ENCODE measurements at regions not wholly inside any gene's neighbourhood (a gene's known extent, or its start where the extent isn't known, plus 50 kb on each side); places are given as distances from the start of the nearest gene placed in this dataset.

DNA sequence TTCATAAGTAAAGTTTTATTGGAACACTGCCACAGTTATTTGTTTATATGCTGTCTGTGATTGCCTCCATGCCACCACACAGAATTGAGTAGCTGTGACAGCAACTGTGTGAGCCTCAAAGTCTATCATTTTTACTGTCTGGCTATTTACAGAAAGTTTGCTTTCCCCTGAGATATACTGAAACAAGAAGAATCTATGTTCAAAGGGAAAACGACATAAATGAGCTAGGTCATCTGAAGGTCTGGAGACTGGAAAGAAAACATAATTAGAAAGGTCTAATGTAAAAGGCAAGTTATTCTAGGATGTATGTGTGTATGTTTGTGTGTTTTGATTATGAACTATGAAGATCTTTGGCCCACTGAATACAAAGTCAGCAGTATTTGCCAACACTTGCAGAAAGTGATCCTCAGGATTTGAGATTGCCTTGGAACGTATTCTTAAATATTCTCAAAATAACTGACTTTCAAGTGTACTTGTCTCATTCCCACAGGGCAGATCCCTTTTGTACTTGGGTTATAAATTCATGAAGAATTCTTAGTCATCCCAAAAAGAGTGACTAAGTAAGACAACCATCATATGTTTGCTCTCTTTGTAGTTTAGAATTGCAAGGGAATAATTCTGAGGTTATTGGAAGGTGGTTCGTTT is 677.7 kb downstream of the DOK5 start:
- ChIA-PET CTCF (interaction anchor here (0.6 kb wide), 1 partner anchor 211 kb away, joined by 3 read pairs; no protein-coding TSS in a partner anchor), POLR2A (ENCODE audit: low non-redundant PET) (no interaction called here)

DNA sequence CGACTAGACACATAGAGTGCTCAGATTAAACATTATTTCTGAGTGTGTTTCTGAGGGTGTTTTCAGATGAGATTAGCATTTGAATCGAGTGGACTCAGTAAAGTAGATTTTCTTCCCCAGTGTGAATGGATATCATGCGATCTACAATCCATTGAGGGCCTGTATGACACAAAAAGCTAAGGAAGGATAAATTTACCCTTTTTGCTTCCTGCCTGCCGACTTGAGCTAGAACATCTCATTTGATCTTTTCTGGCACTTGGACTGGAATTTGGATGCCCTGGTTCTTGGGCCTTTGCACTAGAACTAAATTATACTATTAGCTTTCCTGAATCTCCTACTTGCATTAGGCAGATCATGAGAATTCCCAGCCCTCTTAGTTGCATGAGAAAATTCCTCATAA is 675.8 kb downstream of the DOK5 start:
- no peak overlapping the region for H3K27ac ChIP-seq
- DNase-seq (ENCODE audit: low spot score): no peak
- POLR2A ChIA-PET (ENCODE audit: low non-redundant PET): no interaction called here
- CTCF ChIA-PET: no interaction called here
- TF ChIP-seq, protein P1, sequence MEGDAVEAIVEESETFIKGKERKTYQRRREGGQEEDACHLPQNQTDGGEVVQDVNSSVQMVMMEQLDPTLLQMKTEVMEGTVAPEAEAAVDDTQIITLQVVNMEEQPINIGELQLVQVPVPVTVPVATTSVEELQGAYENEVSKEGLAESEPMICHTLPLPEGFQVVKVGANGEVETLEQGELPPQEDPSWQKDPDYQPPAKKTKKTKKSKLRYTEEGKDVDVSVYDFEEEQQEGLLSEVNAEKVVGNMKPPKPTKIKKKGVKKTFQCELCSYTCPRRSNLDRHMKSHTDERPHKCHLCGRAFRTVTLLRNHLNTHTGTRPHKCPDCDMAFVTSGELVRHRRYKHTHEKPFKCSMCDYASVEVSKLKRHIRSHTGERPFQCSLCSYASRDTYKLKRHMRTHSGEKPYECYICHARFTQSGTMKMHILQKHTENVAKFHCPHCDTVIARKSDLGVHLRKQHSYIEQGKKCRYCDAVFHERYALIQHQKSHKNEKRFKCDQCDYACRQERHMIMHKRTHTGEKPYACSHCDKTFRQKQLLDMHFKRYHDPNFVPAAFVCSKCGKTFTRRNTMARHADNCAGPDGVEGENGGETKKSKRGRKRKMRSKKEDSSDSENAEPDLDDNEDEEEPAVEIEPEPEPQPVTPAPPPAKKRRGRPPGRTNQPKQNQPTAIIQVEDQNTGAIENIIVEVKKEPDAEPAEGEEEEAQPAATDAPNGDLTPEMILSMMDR (conservative IDR thresholded peaks at IDR 0.05; ENCODE audit: low read depth): no peak

More for the DNA sequence above, 677.7 kb downstream of the DOK5 start:
- H3K27ac ChIP-seq: no peak overlapping the region
- TF ChIP-seq, protein P1 (conservative IDR thresholded peaks at IDR 0.05; ENCODE audit: low read depth): no peak
- DNase-seq (ENCODE audit: low spot score): no peak

DNA sequence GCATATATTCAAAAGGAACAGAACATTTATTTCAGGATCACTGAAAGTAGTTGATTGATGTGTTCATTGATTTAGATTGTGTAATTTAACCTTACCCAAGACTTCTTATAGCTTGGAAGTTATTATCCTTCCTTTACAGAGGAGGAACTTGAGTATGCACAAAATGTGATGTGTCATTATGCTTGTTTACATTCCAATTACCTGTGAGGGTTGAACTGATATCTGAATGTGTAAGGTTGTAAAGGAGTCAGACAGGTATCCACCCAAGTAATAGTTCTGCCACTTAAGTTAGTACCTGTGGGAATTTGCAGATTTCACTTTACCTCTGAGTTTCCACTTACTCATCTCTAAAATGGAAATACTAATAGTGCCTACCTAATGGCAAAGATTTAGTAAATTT is 668.2 kb downstream of the DOK5 start:
- ChIA-PET POLR2A (ENCODE audit: low non-redundant PET) (no interaction called here), CTCF (no interaction called here)
- TF ChIP-seq, protein P1 (conservative IDR thresholded peaks at IDR 0.05; ENCODE audit: low read depth): no peak
- no peak overlapping the region for H3K27ac ChIP-seq
- no peak for DNase-seq (ENCODE audit: low spot score)

DNA sequence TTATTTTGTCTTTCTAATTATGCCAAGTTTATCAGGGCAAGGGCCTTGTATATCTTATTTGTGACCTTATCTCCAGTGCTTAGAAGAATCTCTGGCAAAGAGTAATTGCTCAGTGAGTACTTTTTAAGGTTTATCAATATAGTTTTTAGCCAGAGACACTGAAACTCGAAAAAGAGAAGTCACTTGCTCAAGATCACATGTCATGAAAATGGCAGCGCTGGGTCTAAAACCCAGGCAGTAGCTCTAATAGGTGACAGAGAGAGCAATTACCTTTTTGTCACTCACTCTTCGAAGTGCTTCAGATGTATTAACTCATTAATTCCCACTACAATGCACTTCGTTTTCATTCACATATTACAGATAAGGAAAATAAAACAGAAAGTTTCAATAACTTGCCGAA is 667.5 kb downstream of the DOK5 start:
- TF ChIP-seq, protein P1 (conservative IDR thresholded peaks at IDR 0.05; ENCODE audit: low read depth): no peak
- ChIA-PET CTCF (interaction anchor here (0.6 kb wide), 1 partner anchor 47 kb away, joined by 3 read pairs; no protein-coding TSS in a partner anchor), POLR2A (ENCODE audit: low non-redundant PET) (no interaction called here)
- no peak overlapping the region for H3K27ac ChIP-seq
- DNase-seq (ENCODE audit: low spot score): no peak

DNA sequence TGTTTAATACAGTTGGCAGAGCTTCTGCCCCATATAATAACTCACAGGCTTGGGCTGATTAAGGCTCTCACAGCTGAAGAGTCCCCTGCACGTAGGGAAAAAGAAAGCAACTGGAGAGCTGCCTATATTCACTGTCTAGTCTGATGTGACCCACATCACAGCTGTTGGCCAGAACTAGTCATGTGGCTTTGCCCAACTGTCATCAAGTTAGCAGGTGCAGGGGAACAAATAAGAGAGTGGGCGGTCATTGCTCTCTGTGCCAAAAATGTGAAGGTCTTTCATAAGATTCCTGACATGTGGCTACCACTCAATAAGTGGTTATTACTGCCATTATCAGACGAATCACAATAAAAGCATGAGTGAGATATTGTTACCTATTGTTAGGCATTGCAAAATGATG is 665.2 kb downstream of the DOK5 start:
- no peak overlapping the region for H3K27ac ChIP-seq
- ChIA-PET CTCF (no interaction called here), POLR2A (ENCODE audit: low non-redundant PET) (no interaction called here)
- TF ChIP-seq, protein P1 (conservative IDR thresholded peaks at IDR 0.05; ENCODE audit: low read depth): no peak
- DNase-seq (ENCODE audit: low spot score): no peak

DNA sequence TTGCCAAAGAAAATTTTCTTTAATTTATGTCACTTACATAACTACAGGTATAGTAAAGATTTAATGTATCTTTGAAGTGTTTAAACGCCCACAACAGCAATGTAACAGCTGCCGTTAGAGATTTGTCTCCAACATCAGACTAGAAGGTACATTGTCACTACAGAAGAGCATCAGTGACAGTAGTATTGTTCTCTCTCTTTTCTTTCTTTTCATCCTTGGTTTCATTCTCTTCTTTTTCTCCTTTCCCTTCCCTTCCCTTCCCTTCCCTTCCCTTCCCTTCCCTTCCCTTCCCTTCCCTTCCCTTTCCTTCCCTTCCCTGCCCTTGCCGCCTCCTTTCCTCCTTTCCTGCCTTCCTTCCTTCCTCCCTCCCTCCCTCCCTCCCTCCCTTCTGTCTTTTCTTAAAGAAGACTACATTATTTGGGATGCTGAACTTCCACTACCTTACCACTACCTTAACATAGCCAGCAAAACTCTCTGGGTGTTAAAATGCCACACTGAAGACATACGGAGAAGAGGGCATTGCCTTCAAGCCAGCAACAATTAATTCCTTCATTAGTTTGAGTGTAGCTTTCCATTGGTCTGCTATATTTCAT is 663.9 kb downstream of the DOK5 start:
- POLR2A ChIA-PET (ENCODE audit: low non-redundant PET): no interaction called here
- no peak for DNase-seq (ENCODE audit: low spot score)
- H3K27ac ChIP-seq: no peak overlapping the region
- TF ChIP-seq, protein P1 (conservative IDR thresholded peaks at IDR 0.05; ENCODE audit: low read depth): no peak
- CTCF ChIA-PET: no interaction called here

All from RWPE1 (cell line).